ENCODE measurements at regions not wholly inside any gene's neighbourhood (a gene's known extent, or its start where the extent isn't known, plus 50 kb on each side); places are given as distances from the start of the nearest gene placed in this dataset.
A peak's percentile ranks its signal among the peaks of the same experiment; 100 is the strongest.
"Not testable (repeated sequence)": the region's sequence is repeated elsewhere in the genome, so short reads cannot be mapped to it uniquely, and the experiment has no call there.

DNA sequence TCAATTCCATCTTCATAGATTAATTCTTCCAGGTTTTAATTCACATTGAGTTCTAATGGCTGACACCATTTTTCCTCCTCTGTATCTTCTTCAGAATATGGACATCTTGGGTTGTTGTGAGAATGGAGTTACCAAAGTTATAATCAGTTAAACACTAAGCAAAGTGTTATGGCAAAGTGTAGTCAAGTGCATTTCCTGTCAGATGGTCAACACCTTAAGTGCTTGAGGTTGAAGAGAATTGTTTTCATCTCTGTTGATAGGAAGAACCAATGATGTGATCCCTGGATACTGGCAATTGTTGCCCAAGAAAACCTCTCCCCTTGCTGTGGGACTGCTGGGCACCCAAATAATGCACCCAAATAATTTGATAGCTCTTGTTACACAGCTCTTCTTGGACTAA lies 102.6 kb upstream of the SATB1 start:
- DNase-seq: no peak

DNA sequence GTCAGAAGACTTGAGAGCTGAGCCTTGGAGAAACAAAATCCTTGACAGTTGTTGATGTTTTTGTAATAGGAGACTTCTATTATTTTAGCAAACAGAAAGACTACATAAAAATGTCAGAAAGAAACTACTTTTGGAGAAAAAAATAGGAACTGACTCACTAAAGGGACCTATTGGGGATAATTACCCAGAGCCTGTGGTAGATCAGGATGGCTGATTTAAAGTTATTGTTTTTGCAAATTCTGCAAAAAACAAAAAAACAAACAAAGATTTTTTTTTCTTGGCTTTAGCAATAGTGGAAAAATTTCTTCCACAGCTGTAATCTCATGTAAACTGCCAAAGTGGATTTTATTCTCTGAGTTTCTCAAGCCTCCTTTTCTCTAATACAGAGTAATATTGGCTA lies 101.5 kb upstream of the SATB1 start:
- DNase-seq: no peak

DNA sequence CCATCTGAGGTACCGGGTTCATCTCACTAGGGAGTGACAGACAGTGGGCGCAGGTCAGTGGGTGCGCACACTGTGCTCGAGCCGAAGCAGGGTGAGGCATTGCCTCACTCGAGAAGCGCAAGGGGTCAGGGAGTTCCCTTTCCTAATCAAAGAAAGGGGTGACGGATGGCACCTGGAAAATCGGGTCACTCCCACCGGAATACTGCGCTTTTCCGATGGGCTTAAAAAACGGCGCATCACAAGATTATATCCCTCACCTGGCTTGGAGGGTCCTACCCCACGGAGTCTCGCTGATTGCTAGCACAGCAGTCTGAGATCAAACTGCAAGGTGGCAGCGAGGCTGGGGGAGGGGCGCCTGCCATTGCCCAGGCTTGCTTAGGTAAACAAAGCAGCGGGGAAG lies 91.0 kb upstream of the SATB1 start:
- not testable (repeated sequence) for DNase-seq

DNA sequence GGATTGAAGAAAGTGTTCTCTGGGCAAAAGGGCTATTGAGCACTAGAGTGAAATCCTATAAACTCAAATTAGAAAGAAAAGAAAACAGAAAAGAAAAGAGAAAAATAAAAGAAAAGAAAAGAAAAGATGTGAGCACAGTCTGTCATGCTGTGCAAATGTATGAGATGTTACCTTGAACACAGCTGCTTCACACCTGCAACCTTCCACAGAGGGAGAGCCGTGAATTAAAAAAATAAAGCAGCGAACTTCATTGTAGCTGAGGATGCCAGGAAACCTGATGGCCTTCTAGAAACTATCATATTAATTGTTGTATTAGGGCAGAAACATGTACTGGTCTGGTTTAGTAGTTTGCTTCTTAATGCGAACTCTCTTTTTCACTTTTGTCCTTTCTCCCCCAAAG lies 88.0 kb upstream of the SATB1 start:
- no peak for DNase-seq

DNA sequence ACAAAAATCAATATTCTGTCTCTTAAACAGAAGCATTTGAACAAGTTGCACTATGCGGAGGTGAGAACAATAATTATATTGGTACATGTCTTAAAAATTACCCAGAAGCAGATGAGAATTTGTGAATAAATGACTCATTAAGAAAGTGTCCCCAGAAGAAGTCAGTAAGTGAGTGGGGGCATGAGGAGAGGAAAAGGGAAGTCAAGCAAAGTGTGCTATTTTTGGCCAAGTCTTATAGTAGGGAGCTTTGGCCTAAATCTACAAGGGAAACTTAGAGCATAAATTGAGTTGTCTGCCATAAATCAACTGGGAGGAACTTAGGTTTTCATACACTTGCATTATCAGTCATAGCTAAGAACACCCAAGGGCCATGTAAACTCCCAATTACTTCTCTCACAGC lies 86.9 kb upstream of the SATB1 start:
- DNase-seq: peak; percentile 87 to 92

DNA sequence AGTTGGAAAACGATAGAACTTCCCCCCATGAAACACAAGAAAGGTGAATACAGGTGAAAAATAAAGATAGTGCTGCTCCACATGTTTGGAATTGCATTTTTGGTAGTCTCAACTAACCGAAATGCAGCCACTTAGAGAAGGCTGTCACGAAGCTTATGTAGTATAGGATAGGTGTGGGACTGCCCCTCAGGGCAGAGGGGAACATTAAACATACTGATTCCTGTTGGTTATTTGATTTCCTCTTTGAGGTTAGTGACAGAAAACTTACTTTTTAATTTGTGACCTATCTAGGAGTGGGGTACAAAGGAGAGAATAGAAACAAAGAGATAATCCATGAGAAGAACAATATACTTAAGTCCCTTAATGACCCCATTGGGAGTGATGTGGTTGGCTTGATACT lies 85.8 kb upstream of the SATB1 start:
- DNase-seq: no peak

DNA sequence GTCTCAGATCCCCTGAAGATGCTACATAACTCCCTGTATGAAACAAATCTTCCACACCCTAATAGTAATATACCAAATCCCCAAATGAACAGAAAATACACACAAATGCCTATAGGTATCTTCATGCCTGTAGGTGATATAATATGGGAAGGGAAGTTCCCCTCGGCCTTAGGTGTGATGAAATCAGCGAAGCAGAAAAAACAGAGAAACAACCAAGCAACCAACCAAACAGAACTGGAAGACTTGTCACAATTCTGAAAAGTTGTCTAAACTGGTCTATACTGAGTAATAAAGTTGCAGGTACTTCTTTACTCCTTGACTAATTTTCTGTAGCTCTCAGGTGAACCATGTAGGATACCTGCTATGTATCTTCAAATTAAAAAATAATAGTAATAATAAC lies 82.2 kb upstream of the SATB1 start:
- DNase-seq: no peak

DNA sequence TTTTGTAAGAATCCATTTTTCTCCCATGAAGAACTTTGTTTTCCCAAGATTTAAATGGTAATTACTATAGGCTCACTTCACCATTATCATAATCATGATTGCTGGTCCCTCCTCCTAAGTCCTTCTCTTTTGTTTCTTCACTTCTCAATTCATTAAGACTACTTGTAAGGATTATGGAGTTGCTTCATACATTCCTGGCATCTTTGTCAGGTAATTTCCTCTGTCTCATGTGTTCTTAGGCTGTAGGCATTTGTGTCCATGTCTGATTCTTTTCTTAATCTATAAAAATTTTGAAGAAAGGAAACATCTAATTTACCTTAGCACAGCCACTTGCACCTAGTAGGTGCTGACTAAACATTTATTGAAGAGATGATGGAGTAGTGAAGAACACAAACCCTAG lies 79.9 kb upstream of the SATB1 start:
- DNase-seq: no peak

DNA sequence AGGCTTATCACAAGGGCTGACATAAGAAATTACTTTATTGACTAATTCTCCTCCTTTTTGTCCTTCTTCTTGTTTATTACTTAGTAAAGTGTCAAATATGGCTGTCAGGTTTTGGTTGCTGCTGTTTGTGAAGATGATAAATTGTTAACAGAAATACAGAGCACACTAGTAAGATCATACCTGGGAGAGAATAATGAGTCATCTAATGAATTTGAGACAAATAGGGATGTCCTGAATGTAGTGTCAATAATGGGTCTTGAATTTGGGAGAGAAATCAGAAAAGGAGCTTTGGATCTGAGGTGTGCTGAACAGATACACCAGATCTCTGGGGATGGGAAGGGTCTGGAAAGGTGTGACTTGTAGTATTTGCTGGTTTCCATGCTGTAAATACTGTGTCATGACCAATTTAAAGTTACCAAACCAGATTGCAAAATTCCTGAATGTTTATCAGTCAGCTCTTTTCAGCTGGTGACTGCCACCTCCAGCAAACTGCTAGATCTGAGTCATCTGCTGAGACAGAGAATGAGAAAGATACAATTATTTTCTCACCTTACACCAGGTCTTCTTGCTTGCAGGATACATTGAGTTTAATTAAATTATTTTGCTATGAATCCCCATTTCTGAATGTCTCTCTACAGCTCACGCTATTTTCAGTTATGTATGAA lies 76.7 kb upstream of the SATB1 start:
- DNase-seq: no peak

DNA sequence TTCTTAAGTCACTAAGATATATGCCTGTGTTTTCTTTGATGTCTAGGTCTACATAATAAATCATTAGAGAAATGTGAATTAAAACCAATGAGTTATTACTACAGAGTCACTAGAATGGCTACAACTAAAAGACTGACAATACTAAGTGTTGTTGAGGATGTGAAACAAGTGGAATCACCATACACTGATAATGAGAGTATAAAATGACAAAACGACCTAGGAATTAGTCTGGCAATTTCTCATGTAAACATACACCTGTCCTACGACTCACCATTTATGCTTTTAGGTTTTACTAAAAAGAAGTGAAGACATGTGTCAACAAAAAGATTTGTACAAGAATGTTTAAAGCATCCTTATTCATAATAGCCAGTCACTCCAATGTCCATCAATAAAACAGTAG lies 75.2 kb upstream of the SATB1 start:
- DNase-seq: no peak

DNA sequence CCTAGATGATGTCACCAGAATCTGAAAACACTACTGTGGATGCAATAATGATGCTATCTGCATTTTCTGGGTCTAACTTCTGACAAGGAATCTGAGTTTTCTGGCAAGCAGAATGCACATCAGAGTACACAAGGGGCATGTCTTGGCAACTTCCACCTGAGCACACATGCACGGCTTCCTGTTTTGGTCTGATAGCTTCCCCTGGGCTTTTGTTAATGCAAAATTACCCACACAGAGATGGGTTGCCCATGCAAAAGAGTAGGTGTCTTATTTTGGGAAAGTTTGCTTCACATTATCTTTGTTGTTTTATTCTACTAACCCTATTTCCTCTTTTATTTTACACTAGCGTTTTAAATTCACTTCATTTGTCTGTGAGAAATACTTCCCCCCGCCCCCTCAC lies 74.2 kb upstream of the SATB1 start:
- DNase-seq: peak; percentile 10 to 26

DNA sequence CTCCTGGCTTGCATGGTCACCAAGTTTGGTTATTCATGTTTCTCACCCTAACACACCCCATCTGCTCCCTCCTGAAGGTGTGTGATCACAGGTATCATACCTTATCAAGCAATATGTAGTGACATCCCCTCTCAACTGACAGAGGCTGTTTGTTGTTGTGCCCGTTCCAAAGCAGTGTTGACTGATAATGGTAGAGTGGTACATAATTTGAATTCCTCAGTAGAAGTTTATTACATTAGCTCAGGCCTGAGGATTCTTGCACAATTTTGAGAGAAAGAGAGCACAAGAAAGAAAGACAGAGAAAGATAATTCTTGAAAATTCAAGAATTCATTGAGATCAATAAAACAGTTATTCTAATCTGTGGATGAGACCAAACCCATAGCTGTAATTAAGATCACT lies 69.1 kb upstream of the SATB1 start:
- DNase-seq: no peak

DNA sequence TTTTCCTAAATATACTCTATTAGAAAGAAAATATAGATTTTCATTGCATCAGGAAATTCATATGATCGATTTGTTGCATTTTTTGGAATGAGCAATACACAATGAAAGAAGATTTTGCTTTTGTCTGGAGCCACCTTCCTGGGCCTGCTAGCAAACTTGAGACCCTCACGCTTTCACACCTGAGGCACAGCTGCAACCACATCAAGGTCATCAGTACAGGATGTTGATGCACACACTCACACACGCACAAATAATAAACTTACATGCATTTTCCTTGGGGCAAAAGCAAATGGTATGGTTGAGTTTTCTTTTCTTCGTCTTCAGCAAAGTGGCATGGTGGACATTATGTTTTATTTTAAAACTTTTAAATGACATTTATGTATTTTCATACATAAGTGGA lies 64.8 kb upstream of the SATB1 start:
- DNase-seq: no peak

DNA sequence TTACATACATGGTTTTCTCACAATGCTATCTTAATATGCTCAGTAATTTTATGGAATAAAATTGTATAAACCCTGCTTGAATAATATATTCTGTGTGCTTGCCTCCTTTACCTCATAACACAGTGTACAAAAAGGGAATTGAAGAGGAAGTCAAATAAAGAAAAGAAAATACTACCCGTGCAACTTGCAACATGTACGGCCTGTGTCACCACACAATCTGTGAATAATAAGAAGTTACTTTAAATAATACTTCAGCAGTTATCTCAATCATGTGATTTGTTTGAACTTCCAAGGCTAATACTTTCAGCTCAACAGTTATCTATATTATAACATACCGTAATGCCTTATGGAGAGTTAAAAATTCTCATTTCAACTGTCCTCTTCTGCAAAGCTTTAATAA lies 58.1 kb upstream of the SATB1 start:
- no peak for DNase-seq

DNA sequence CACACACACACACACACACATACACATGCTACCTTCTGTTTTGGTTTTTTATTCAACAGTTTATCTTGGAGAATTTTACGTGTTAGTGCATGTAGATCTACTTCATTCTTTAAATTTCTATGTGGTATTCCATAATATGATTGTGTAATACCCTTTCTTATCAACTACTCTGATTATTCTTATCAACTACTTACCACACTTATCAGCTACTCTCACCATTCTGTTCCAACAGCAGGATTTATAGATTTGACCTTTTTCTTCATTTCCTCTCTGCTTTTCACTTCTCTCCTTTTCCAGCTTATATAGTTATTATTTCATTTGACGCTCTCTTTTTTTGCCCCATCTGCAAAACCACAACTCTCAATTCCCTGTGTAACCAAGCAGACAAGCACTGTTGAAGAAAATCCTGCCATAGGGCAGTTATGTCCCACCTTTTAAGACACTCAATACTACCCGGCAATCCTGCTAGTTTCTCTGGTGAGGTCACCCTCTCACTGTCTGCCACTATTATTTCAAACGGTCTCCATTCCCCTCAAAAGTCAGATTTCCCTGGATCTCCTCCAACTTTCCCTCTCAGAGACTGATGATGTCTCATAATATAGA lies 56.9 kb upstream of the SATB1 start:
- DNase-seq: no peak

DNA sequence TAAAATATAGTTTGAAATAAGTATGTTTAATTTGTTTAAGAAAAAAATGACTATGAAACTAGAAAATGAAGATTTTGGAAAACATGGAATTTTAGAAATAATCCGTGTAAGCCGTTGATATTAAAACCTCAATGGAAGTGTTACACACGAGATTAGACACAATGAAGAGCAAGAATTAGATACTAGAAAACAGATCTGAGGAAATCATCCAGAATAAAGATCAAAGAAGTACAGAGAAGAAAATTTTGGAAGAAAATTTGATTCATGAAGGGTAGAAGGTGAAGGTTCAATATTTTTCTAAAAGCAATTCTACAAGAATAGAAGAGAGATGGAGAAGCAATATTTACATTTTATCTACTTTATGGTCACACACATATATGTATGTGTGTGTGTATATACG lies 52.5 kb upstream of the SATB1 start:
- no peak for DNase-seq

All from Kasumi-1 (cell line).